SK-N-SH (cell line): ENCODE measurements at regions not wholly inside any gene's neighbourhood (a gene's known extent, or its start where the extent isn't known, plus 50 kb on each side); places are given as distances from the start of the nearest gene placed in this dataset.

Experiments used
- NRF1 ChIP-seq: IDR thresholded peaks from 2 replicates; pipeline ENCODE4 v1.6.1; 2012; ENCODE audit warnings: low read depth, mild to moderate bottlenecking, low read length
- TAF1 ChIP-seq: IDR thresholded peaks from 2 replicates; pipeline ENCODE4 v1.6.1; 2012; ENCODE audit warnings: low read depth, mild to moderate bottlenecking, low read length, moderate library complexity, borderline replicate concordance
- TF ChIP-seq, protein P1 (sequence below): fragments of 200-600 bp; sonication (generic); IDR thresholded peaks from 2 replicates; pipeline ENCODE4 v1.6.1; 2017; ENCODE audit warnings: antibody characterized with exemption, mild to moderate bottlenecking, moderate library complexity
- TF ChIP-seq, protein P2 (sequence below): fragments of 150-350 bp; IDR thresholded peaks from 2 replicates; pipeline ENCODE4 v1.6.1; 2016; ENCODE audit warnings: mild to moderate bottlenecking, low read depth, low read length
- TF ChIP-seq, protein P3 (sequence below): IDR thresholded peaks from 2 replicates; pipeline ENCODE4 v1.4.0; 2012; ENCODE audit warnings: low read depth

DNA sequence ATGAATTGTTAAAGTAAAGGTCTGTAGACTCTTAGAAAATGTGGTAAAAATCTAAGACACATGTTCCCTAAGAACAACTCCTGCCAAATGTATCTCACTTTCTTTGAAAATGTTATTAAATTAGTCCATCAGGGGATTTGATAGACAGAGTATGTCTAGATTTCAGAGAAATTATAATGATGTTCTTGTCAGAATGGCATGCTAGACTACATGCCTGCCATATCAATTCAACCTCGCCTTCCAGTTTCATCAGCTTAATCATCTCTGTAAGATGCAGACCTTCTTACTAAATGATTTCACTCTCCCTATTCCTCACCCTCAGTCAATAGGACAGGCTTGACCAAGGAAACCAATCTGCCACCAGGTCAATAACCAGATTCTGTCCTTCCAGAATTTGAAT is 368.4 kb downstream of the TXNL1 start:
- TF ChIP-seq, protein P1, sequence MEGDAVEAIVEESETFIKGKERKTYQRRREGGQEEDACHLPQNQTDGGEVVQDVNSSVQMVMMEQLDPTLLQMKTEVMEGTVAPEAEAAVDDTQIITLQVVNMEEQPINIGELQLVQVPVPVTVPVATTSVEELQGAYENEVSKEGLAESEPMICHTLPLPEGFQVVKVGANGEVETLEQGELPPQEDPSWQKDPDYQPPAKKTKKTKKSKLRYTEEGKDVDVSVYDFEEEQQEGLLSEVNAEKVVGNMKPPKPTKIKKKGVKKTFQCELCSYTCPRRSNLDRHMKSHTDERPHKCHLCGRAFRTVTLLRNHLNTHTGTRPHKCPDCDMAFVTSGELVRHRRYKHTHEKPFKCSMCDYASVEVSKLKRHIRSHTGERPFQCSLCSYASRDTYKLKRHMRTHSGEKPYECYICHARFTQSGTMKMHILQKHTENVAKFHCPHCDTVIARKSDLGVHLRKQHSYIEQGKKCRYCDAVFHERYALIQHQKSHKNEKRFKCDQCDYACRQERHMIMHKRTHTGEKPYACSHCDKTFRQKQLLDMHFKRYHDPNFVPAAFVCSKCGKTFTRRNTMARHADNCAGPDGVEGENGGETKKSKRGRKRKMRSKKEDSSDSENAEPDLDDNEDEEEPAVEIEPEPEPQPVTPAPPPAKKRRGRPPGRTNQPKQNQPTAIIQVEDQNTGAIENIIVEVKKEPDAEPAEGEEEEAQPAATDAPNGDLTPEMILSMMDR = no peak
- TF ChIP-seq NRF1 = no peak
- TF ChIP-seq, protein P2, sequence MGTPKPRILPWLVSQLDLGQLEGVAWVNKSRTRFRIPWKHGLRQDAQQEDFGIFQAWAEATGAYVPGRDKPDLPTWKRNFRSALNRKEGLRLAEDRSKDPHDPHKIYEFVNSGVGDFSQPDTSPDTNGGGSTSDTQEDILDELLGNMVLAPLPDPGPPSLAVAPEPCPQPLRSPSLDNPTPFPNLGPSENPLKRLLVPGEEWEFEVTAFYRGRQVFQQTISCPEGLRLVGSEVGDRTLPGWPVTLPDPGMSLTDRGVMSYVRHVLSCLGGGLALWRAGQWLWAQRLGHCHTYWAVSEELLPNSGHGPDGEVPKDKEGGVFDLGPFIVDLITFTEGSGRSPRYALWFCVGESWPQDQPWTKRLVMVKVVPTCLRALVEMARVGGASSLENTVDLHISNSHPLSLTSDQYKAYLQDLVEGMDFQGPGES = no peak
- no peak for TF ChIP-seq TAF1
- TF ChIP-seq, protein P3, sequence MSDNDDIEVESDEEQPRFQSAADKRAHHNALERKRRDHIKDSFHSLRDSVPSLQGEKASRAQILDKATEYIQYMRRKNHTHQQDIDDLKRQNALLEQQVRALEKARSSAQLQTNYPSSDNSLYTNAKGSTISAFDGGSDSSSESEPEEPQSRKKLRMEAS = no peak
